BJ (cell line): ENCODE measurements at regions not wholly inside any gene's neighbourhood (a gene's known extent, or its start where the extent isn't known, plus 50 kb on each side); places are given as distances from the start of the nearest gene placed in this dataset.

ENCODE experiments used
- CTCF ChIA-PET: fragments of 350-600 bp; formaldehyde crosslinking; extraction: SDS; loops from one replicate; lab custom pipeline; 2021; ENCODE audit warnings: antibody characterized with exemption, inconsistent platforms; lab: Yijun Ruan, JAX
- POLR2A ChIA-PET: fragments of 300-600 bp; sonication (Branson Sonifier 250); formaldehyde crosslinking; extraction: SDS; loops from one replicate; lab custom pipeline; 2021; ENCODE audit warnings: antibody characterized with exemption; lab: Charles Lee
- DNase-seq: peaks from one replicate; pipeline ENCODE4 v3.0.0-alpha.2; 2011; ENCODE audit warnings: low read depth
- H3K27me3 ChIP-seq: 2 replicates; pipeline ENCODE4 v1.6.0; 2011; ENCODE audit warnings: low read length; ENCODE audit not compliant: control insufficient read depth, insufficient read depth
- H3K36me3 ChIP-seq: 2 replicates; pipeline ENCODE4 v1.5.1; 2011; ENCODE audit warnings: low read length; ENCODE audit not compliant: control insufficient read depth, insufficient read depth
- H3K4me3 ChIP-seq: 2 replicates; pipeline ENCODE4 v1.5.1; 2011; ENCODE audit warnings: low read depth, mild to moderate bottlenecking, control low read depth, low read length
- TF ChIP-seq, protein P1 (sequence below): IDR thresholded peaks from 2 replicates; pipeline ENCODE4 v1.5.1; 2011; ENCODE audit warnings: low read depth, mild to moderate bottlenecking, control low read depth, inconsistent platforms, low read length, moderate library complexity; ENCODE audit not compliant: insufficient read depth

DNA sequence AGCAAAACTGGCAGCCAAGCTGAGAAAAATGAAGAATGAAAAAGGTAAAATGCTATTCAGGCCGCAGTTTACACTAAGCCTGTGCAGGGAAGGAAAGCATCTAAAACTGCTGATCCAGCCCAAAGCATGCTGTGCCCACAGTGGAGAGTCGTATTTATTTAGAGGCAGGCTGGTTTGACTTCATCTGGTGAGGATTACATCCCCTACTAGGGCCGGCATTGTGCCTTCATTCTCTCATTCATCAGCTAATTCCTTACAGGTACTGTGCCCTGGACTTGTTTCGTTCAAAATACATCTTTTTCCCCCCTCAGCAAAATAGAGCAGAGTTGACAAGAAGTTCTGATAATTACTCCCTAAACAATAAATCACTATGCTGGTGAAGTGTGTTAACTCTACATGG is 137.5 kb upstream of the DAP start:
- ChIA-PET CTCF (no interaction called here), POLR2A (no interaction called here)
- DNase-seq: no peak
- TF ChIP-seq, protein P1, sequence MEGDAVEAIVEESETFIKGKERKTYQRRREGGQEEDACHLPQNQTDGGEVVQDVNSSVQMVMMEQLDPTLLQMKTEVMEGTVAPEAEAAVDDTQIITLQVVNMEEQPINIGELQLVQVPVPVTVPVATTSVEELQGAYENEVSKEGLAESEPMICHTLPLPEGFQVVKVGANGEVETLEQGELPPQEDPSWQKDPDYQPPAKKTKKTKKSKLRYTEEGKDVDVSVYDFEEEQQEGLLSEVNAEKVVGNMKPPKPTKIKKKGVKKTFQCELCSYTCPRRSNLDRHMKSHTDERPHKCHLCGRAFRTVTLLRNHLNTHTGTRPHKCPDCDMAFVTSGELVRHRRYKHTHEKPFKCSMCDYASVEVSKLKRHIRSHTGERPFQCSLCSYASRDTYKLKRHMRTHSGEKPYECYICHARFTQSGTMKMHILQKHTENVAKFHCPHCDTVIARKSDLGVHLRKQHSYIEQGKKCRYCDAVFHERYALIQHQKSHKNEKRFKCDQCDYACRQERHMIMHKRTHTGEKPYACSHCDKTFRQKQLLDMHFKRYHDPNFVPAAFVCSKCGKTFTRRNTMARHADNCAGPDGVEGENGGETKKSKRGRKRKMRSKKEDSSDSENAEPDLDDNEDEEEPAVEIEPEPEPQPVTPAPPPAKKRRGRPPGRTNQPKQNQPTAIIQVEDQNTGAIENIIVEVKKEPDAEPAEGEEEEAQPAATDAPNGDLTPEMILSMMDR: no peak
- no peak overlapping the region for H3K4me3 ChIP-seq
- H3K36me3 ChIP-seq: no peaks in the 10 kb centered on the region
- H3K27me3 ChIP-seq: no peaks in the 10 kb centered on the region

DNA sequence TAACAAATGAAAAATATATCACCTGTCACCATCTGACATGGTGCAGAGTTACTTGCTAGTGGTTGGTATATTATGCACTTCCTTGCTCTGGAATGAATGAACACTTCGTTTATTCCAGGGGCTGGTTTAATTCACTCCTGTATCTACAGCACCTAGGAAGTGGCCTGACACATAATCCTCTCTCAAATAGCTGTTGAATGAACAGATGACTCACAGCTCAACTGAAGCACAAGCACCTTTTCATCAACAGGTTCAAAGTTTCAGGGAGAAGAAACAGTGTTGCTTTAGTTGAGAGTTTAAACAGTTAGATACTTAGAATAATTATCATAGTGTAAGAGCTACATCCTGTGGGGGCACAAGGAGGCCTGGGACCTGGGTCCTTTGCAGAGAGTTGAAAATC is 135.0 kb upstream of the DAP start:
- Histone ChIP-seq H3K36me3 (no peaks in the 10 kb centered on the region), H3K27me3 (no peaks in the 10 kb centered on the region), H3K4me3 (no peak overlapping the region)
- ChIA-PET POLR2A (no interaction called here), CTCF (interaction anchor here (0.7 to 1.6 kb wide), 3 partner anchors 9 to 40 kb away, joined by 3 to 4 read pairs (median 3); no protein-coding TSS in a partner anchor)
- DNase-seq: no peak
- TF ChIP-seq, protein P1: no peak

DNA sequence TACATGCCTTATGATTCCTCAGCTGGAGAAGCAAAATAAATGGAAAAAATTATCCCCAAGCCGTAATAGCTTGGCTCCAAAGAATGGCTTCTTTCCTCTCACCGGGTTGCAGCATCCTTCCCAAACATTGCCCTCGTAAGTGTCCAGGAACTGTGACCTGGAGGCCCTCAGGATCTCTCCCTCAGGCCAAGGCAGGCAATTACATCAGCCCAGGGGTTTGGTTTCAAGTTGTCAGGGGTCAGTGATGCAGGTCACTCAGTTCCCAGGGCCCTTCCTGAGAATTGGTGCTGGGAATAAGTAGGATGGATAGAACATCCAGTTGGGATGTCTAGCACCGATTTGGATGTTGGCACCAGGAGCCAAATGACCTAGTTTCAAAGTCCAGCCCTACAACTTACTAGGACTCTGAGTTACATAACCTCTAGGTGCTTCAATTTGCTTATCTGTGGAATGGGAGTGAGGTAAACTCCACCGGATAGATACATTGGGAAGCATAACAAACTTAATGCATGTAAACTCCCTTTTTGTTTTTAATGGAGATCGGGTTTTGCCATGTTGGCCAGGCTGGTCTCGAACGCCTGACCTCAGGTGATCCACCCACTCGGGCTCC is 133.5 kb upstream of the DAP start:
- TF ChIP-seq, protein P1: no peak
- no peaks in the 10 kb centered on the region for H3K27me3 ChIP-seq
- DNase-seq: no peak
- H3K36me3 ChIP-seq: no peaks in the 10 kb centered on the region
- POLR2A ChIA-PET: no interaction called here
- CTCF ChIA-PET: no interaction called here
- H3K4me3 ChIP-seq: no peak overlapping the region

DNA sequence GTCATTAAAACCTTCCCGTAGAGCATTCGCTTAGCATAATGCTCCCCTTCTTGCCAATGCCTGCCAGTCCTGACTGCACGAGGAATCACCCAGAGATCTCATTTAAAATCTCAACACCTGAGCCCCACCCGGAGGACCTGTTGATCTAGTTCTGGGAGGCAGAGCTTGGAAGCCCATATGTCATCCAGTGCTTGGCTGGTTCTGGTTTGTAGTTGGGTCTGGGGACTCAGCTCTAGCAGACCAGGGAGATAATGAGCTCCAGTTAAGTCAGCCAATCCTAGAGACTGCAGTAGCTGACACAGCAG is 131.8 kb upstream of the DAP start:
- ChIA-PET CTCF (interaction anchor here (1.2 kb wide), 1 partner anchor 15 kb away, joined by 4 read pairs; no protein-coding TSS in a partner anchor), POLR2A (interaction anchor here (0.6 kb wide), 1 partner anchor 18 kb away, joined by 3 read pairs; no protein-coding TSS in a partner anchor)
- no peak overlapping the region for H3K4me3 ChIP-seq
- no peaks in the 10 kb centered on the region for H3K27me3 ChIP-seq
- no peak for DNase-seq
- TF ChIP-seq, protein P1: no peak
- H3K36me3 ChIP-seq: no peaks in the 10 kb centered on the region

DNA sequence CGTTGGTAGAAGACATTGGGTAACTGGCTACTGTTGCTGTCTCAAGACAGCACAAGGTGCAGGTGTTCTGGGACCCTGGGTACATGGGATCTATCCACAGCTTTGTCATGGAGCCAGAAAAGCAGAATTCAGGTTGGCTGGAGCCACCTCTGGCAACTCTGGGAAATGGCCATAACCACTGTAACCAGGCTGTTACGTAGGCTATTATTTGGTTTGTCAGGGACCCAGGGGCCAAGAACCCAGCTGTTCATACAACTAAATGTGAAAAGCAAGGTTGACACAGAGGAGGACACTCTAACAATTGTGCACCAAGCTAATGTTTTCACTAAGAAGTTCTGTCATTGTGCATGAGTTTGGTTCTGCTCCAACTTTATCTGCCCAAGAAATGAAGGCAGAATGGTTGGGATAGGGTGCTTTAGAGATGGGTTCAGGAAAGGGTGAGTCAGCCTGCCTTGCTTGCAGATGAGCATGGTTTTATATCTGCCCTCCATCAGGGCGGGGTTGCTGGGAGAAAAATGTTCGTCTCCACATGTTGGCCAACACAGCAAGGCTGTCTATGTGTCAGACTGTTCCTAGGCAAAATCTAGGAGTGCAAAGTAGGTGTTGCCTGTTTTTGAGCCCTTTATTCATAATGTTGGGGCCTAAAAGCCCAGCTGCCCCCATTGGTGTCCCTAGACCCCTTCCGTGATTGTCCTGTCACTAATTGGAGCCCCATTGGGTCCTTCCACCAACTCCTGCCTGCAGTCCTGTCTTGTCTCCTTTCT is 131.3 kb upstream of the DAP start:
- CTCF ChIA-PET: interaction anchor here (1.2 kb wide), 1 partner anchor 15 kb away, joined by 4 read pairs; no protein-coding TSS in a partner anchor

More for the DNA sequence above, 131.3 kb upstream of the DAP start:
- Histone ChIP-seq H3K27me3 (no peaks in the 10 kb centered on the region), H3K4me3 (no peak overlapping the region), H3K36me3 (no peaks in the 10 kb centered on the region)
- POLR2A ChIA-PET: no interaction called here
- peak; percentile 38 for DNase-seq
- TF ChIP-seq, protein P1: no peak
